ENCODE measurements at regions not wholly inside any gene's neighbourhood (a gene's known extent, or its start where the extent isn't known, plus 50 kb on each side); places are given as distances from the start of the nearest gene placed in this dataset.
"Not testable (repeated sequence)": the region's sequence is repeated elsewhere in the genome, so short reads cannot be mapped to it uniquely, and the experiment has no call there.

DNA sequence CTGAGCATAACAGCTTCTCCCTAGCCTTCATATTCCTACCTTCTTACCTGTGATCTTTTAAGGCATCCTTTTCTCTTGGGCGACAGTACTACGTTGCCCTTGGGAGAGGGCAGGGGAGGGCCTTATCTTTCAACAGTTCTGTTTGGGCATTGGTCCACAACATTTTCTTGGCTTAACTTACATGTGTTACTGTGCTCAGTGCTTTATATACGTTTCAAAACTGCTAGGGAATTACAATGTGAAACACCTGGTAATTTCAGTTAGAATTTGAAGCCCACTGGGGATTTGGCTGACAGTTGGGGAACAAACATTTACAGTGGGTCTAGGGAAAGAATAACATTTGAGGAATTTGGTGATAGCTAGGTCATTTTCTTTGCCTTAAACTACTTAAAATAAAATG is 667.1 kb downstream of the PRIM2 start:
- DNase-seq (ENCODE audit: low read depth), result not testable (repeated sequence)

DNA sequence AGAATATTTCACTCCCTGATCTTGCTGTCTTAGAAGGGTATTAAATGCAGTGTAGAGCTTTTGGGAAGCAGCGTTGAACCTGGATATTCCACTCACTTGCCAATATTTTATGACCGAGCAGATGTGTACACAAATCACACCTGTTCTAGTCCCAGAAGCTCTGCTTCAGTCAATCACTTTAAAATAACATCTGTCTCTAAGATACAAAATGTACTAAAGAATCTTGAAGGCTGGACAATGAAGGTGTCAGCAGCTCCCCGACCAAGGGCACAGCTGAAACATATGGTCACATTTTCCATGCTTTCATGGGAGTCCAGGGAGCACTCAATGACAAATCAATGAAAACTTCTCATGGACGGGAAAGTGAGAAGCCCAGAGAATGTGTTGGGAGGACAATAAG is 668.3 kb downstream of the PRIM2 start:
- DNase-seq (ENCODE audit: low read depth), result not testable (repeated sequence)

DNA sequence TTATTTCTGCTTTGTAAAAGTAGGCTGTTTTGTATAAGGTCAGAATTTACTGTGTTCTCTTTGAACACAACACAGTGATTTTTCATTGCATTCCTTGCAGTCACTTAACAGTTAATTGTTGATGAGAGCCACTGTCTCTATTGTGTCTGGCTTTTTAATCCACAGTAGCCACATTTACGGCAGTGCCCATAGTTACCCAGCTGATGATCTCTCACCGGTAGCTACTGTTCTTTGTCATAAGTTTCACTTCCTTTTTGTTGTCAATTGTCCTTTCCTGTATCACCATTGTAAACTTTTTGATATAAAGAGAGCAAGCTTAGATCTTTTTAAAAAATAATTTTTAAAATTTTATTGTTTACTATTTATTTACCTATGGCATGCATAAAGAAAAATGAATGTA is 669.2 kb downstream of the PRIM2 start:
- not testable (repeated sequence) for DNase-seq (ENCODE audit: low read depth)

DNA sequence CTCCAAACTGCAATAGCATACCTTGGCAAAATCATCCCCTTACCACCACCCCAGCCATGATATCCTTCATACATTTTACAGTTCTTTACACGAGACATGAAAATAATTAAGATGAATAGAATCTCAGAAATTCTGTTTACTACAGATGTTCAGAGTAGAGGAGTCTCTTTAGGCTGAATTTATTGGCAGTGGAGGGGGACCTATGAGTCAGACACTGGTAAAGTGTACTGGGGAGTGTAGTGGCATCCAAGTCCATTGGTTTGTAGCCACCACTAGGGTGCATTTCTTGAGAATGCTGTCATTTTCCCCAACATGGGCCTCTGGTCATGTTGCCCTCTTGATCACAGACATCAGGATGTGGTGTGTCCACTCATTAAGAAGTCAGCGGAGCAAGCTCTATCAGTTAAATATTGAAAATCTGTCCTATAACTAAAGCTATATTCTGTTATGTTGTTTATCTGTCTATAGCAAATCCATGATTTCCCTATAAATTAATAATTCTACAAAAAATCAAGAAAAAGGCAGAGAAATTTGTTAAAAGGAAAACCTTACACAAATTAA is 672.2 kb downstream of the PRIM2 start:
- DNase-seq (ENCODE audit: low read depth), result peak; percentile 7

DNA sequence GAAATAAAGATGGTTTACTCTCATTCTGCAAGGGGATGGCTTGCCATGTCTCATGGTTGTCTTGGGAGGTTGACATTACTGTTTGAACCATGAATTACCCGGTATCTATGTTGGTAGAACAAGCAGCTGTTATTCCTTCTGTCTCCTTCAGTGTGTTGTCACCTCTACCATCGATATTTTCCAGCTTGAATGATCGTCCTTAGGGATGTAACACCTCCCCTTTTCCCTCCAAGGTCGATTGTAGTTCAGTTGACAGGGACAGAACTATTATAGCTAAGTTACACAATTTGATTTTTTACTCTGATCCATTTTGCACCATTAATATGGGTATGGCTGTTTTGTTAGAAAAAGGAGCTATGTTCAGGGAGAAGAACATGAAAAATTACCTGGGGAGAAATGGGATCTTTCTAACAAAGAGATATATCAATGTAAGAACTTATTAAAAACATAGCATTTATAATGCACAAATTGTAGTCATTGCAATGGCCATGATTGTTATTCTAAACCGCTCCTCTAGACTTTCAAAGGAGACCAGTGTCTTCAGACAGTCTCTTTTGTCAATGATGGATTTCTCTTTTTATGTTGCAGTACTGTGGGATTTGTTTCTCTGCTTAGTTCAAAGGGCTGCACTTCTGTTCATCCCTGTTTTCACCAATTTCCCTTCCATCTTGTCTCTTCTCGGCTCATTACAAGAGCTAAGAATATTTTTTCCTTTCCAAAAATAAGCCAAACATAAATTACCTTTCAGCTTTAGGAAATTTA is 681.6 kb downstream of the PRIM2 start:
- DNase-seq (ENCODE audit: low read depth), result not testable (repeated sequence)

DNA sequence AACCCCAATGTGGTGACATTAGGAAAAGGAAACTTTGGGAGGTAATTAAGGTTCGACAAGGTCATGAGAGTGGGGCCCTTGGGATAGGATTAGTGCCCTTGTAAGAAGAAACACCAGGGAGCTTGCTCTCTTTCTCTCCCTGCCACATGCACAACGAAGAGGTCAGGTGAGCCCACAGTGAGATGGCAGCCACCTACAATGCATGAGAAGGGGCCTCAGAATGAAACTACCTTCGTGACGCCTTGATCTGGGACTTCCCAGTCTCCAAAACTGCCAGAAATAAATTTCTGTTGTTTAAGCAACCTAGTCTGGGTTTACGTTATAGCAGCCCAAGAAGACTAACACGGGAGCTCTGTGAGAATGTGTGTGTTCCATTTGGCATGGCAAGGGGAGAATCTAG is 682.8 kb downstream of the PRIM2 start:
- DNase-seq (ENCODE audit: low read depth), result not testable (repeated sequence)

DNA sequence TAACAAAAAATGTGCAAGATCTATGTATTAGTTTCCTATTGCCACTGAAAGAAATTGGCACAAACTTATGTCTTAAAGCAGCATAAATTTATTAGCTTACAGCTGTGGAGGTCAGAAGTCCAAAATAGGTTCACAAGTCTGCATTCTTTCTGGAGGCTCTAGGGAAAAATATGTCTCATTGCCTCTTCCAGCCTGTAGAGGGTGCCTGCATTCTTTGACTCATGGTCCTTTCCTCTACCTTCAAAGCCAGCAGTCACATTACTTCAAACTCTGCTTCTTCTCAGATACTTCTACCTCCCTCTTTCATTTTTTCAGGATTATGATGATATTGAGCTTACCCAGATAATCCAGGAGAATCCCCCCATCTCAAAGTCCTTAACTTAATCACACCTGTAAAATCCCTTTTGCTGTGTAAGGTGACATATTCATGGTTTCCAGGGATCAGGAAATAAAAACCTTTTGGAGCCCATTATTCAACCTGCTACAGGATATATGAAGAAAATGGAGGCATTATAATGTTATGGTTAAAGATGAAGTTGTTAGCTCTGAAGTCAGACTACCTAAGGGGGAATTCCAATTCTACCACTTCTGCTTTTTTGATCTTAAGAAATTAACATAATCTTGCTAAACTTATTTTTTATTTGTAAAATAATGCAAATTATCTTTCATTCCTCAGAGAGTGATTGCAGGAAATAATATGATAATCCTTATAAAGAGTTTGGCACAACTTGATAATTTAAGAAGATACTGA is 686.2 kb downstream of the PRIM2 start:
- not testable (repeated sequence) for DNase-seq (ENCODE audit: low read depth)

DNA sequence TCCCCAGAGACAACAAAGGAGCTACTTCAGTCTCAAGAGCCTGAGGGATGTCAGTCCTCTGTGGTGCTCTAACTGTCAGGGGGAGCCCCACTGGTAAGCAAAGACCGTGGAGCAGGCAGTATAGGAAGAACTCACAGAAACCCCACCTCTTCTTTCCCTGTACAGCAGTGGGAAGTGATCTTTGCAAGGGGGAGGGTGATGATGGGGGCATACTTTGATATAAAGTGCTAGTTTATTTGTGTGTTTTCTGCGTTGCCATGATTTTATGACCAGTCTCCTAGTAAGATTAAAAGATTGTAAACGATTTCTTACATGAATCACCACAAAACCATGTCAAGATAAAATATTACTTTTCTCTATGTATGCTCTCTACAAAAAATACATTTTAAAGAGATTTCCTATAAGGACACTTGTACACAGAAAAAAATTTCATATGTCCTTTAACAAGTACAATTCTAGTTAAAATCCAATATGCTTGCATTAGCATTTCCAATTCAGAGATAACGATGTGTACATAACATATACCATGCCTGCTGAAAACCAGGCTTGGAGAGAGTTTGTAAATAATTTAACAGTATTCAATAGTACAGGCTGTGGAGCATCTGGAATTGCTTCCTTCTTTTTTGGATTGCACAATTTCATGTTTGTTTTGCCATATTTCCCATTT is 690.0 kb downstream of the PRIM2 start:
- DNase-seq (ENCODE audit: low read depth), result not testable (repeated sequence)

DNA sequence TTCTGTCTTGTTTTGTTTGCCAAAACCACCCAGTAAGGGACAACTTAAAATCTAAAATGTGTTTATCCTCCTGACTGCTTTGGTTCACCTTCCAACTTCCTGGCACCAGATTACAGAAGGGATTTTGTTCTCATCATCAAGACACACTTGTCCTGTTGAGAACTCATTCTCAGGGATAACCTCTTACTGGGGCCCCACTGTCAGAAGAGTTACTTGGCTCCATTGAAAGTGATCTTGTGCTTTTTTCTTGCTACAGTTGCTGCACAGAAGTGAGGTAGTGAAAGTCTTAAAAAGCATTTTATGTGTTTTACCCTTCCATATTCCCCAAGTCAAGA is 690.5 kb downstream of the PRIM2 start:
- DNase-seq (ENCODE audit: low read depth), result not testable (repeated sequence)

DNA sequence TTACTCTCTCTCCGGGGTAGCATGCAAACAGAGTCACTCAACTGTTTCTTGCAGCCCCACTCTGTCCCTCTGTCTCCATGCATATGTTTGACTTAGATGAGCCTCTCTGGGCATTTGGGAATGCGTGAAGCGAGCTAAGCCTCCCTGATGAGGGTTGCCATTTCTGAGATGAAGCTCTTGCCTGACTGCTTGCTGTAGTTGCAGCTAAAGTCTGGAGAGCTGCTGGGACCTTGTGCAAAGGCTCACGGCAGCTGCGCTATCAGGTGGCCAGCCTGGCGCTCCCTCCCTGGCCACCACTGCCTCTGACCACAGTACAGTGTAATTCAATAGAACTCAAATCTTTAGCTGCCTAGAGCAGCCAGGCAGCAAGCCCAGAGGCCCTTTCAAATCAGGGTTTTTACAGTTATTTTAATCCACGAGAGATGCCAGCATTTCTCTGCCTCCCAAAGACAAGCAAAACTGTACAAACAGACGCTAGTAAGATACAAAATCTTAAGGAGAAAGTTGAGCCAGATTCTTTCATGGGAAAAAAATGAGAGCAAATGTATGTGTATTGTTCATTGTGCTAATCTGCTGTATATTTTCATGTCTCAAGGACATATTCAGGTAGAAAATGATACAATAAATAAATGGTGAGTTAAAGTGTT is 694.6 kb downstream of the PRIM2 start:
- not testable (repeated sequence) for DNase-seq (ENCODE audit: low read depth)

DNA sequence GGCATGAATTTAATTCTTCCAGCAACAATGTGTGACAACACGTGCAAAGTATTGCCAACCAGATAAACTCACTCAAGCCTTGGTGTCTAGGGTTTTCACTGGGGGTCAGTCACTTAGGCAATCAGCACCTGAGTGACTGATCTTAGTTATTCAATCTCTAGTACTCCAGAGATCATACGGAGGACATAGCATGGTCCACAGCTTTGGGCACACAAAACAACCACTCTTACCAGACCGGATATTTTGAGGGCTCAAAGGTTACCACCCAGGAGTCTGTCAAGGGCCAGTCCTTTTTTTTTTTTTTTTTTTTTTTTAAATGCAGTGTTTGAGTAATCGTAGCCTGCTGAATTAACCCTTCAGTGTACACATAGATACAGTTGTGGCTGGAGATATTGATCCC is 699.2 kb downstream of the PRIM2 start:
- DNase-seq (ENCODE audit: low read depth), result not testable (repeated sequence)

DNA sequence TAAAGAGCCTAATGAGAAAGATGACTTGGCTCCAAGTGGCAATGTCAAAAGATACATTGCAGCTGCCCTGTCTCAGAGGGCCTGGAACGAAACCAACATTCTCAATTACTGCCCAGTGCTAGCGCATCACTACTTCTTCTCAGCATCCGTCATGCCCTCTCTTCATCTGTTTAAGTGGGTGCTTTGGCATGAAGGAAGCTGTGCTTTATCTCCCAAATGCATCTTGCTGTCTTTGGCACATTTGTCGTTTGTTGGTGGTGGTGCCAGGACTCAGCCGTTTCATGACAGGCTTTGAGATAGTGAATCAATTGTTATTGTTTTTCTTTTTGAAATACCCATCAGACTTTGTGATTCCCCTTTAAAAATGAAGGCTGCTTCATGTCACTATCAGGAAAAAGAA is 710.8 kb downstream of the PRIM2 start:
- not testable (repeated sequence) for DNase-seq (ENCODE audit: low read depth)

DNA sequence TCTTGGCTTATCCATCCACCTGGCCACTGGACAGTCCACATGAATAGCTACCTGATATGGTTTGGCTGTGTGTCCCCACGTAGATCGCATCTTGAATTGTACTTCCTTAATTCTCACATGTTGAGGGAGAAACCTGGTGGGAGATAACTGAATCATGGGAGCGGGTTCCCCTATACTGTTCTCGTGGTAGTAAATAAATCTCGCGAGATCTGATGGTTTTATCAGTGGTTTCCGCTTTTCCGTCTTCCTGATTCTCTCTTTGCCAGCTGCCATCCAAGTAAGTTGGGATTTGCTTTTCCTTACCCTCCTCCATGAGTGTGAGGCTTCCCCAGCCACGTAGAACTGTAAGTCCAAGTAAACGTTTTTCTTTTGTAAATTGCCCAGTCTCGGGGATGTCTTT is 720.8 kb downstream of the PRIM2 start:
- not testable (repeated sequence) for DNase-seq (ENCODE audit: low read depth)

DNA sequence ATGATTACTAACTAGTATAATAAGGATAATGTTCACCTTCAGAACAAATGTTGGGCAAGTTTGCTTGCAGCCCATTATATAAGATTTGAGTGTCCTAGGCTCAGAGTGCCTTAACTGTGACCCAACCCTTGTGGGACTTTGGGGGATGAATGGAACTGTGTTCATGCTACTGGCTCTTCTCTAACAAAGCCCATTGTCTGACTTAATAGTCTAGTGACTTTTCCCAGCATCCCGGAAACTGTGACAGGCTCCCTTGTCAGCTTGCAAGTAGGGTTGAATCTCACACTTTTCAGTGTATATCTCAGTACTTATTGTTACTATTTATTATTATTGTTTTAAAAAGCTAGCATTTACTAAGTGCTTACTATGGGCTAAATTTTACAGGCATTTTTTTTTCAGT is 729.2 kb downstream of the PRIM2 start:
- DNase-seq (ENCODE audit: low read depth), result not testable (repeated sequence)

DNA sequence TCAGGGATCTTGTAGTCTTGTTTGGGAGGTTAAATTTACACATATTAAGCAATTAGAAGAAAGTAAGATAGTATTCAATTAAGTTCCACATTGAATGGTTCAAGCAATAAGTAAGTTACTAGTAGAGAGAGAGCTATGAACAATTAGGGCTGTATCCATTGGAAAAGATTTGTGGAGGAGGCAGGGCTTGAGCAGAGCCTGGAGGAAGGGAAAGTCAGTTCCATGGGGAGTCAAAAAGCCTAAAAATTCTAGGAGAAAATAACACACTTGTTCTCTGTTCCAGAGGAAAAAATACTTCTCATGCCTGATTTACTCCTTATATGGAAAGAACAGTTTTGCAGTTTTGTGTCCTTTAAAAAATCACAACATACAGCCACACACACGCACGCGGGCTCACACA is 730.0 kb downstream of the PRIM2 start:
- not testable (repeated sequence) for DNase-seq (ENCODE audit: low read depth)

DNA sequence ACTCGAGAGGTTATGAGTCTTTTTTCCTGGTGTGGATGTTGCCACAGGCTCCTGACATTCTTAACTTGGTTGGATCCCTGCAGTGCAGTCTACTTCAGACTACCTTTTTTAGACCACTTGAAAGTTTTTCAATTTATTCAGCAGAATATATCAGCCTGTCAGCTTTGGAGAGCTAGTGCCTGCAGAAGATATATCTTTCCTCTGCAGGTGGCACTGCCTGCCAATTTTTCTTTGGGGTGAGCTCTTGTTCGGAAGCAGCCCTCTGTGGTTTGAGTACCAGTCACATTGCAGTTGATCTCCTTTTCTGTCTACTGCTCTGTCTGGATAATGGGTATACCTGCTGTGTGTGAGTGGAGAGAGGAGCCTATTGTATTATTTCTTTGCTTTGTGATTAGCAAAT is 730.4 kb downstream of the PRIM2 start:
- not testable (repeated sequence) for DNase-seq (ENCODE audit: low read depth)

DNA sequence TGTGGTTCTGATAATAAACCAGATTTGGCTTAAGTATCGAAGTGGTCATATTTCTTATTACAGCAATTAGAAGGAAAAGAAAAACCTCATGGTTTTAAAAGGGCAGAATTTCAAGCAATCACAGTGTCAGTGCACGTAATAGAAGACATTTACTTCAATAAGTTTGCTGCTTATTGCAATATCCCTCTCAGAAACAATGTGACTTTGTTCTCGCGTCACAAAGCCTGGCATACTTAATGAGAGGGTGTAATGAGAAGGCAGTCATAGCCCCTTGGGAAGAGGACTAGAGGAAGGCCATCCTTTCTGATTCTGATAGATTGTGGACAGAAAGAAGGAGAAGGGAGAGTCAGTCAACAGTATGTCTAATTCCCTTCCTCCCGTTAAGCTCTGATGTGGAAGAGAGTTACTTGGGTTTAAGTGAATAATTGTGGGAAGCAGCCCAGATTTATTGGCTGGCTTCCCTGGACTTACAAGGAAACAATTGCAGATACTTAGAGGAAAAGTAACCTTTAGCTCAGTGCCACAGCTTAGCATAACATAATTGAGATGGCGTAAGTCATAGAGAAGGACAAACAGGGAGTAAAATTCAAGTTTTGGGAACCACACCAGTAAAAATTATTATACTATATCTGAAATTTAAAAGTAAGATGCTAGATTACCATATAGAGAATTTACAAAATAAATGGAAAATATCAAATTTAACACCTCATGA is 738.2 kb downstream of the PRIM2 start:
- DNase-seq (ENCODE audit: low read depth), result not testable (repeated sequence)

DNA sequence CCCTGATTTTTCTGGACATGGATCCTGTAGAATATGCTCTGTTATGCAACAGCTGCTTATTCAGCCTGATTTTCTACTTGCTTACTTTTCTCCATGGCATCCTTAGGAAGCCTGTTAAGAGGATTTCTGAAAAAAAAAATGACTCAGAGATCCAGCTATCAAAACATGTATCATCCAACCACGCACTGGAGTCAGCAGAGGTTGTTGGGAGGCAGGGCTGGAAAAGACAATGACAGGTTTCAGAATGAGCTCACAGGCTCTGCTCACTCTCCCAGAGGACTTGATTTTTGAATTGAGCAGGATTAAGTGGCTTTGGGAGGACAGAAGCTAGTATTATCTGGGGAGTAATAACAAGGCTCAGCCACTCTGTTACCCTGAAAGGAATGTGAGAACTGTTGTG is 742.3 kb downstream of the PRIM2 start:
- peak; percentile 21 for DNase-seq (ENCODE audit: low read depth)

DNA sequence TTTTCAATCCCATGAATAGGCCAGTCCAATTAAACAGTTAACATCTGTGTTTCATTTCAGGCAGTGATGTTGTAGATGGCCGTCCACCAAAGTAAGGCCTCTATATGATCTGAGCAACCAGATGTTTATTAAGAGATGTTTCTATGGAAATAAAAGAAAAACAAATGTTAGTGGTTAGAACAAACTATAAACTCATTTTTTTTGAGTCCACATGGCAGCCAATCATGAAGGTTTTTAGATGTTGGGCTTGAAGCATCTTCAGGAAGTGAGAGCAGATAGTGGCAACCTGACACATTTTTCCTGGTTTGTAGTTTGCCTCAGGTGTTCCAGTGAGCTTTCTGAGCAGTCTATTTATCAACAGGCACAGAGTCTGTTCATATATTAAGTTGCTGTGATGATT is 746.1 kb downstream of the PRIM2 start:
- DNase-seq (ENCODE audit: low read depth), result not testable (repeated sequence)

DNA sequence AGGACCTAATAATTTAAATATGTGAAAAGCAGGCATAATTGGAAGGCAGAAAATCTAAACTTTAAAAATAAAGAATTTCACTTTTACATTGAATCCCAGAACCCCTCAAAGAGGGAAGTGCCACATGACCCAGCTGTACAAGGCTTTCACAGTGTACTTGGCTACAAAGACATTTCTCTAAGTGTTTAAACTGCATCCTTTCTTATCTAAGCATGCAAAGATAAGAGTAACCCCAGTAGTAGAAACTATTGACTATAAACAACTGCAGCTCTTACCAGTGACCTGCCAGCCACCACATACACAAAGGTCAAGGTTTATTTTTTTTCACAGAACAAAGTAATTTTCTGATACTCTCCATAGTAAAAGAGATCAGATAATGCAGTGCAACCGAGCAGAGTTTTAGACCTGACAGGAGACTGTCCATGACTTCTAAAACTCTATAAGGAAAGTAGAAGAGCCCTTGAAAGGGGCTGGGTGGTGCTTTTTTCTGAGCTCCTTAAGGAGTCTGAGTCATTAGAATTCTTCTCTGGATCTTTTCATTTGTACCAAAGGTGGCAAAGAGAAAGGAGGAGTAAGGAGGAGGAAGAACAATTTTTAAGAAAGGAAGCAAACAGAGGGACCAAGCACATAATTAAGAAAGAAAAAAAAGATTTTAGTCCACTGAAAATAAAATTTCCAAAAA is 750.6 kb downstream of the PRIM2 start:
- not testable (repeated sequence) for DNase-seq (ENCODE audit: low read depth)

DNA sequence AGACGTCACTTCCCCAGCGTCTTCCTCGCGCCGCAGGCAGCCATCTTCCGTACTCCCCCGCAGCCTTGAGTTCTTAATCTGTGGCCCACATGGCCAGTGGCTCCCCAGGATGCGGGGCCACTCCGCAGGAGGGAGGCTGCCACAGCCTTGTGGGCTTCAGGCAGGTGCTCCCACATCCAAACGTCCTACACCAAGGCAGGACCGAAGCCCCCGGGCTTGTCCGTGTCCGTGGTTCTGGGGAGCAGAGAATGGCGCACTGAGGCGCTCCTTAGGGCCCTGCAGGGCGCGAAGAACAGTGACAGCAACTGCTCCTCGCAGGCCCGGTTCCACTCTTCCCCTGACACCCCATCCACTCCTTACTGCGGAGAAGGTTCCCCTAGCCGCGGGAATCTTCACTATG is 755.8 kb downstream of the PRIM2 start:
- no peak for DNase-seq (ENCODE audit: low read depth)
